ENCODE measurements at regions not wholly inside any gene's neighbourhood (a gene's known extent, or its start where the extent isn't known, plus 50 kb on each side); places are given as distances from the start of the nearest gene placed in this dataset.

- TF ChIP-seq, protein P1, sequence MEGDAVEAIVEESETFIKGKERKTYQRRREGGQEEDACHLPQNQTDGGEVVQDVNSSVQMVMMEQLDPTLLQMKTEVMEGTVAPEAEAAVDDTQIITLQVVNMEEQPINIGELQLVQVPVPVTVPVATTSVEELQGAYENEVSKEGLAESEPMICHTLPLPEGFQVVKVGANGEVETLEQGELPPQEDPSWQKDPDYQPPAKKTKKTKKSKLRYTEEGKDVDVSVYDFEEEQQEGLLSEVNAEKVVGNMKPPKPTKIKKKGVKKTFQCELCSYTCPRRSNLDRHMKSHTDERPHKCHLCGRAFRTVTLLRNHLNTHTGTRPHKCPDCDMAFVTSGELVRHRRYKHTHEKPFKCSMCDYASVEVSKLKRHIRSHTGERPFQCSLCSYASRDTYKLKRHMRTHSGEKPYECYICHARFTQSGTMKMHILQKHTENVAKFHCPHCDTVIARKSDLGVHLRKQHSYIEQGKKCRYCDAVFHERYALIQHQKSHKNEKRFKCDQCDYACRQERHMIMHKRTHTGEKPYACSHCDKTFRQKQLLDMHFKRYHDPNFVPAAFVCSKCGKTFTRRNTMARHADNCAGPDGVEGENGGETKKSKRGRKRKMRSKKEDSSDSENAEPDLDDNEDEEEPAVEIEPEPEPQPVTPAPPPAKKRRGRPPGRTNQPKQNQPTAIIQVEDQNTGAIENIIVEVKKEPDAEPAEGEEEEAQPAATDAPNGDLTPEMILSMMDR (IDR thresholded peaks at IDR 0.05; ENCODE audit: insufficient read depth, low read length, poor library complexity, severe bottlenecking) = no peak
- TF ChIP-seq EZH2phosphoT487 (conservative IDR thresholded peaks at IDR 0.05; ENCODE audit: low read length) = no peak
These were observed 149.6 kb downstream of the COX18 start for GRCh38 chr4:72919937-72920336.

Data from SU-DHL-6 (cell line).